Activated CD4-positive, alpha-beta T cell treated with anti-CD3 and anti-CD28 coated beads, Interleukin-2, amount 50 U/mL, for 48 hours (primary cell): ENCODE measurements at regions not wholly inside any gene's neighbourhood (a gene's known extent, or its start where the extent isn't known, plus 50 kb on each side); places are given as distances from the start of the nearest gene placed in this dataset.
"Not testable (repeated sequence)": the region's sequence is repeated elsewhere in the genome, so short reads cannot be mapped to it uniquely, and the experiment has no call there.

Source experiments
- DNase-seq, 2 experiments: peaks; one replicate each; pipeline ENCODE4 v3.0.0-alpha.2; 2020

- not testable (repeated sequence) for DNase-seq
Observed at GRCh38 chr4:9110700-9111099, 59.5 kb upstream of the FAM90A26 start.

- DNase-seq: not testable (repeated sequence)
Observed at GRCh38 chr4:9103148-9103524, 67.1 kb upstream of the FAM90A26 start.

- not testable (repeated sequence) for DNase-seq
Observed at GRCh38 chr4:9102471-9103147, 67.6 kb upstream of the FAM90A26 start.

- not testable (repeated sequence) for DNase-seq
Observed at GRCh38 chr4:9096330-9096729, 73.9 kb upstream of the FAM90A26 start.

- not testable (repeated sequence) for DNase-seq
Observed at GRCh38 chr4:9078796-9079195, 91.4 kb upstream of the FAM90A26 start.

GRCh38 chr4:9076974-9077373, 93.2 kb upstream of the FAM90A26 start:
- not testable (repeated sequence) for DNase-seq

- DNase-seq: not testable (repeated sequence)
Observed at GRCh38 chr4:9076486-9076885, 93.7 kb upstream of the FAM90A26 start.

- not testable (repeated sequence) for DNase-seq
Observed at GRCh38 chr4:9073371-9073770, 96.8 kb upstream of the FAM90A26 start.

- not testable (repeated sequence) for DNase-seq
Observed at GRCh38 chr4:9072521-9073220, 97.5 kb upstream of the FAM90A26 start.

GRCh38 chr4:9067923-9068322, 102.3 kb upstream of the FAM90A26 start:
- DNase-seq: not testable (repeated sequence)

GRCh38 chr4:9063612-9064011, 106.6 kb upstream of the FAM90A26 start:
- DNase-seq: not testable (repeated sequence)

GRCh38 chr4:9024866-9025265, 145.3 kb upstream of the FAM90A26 start:
- not testable (repeated sequence) for DNase-seq

GRCh38 chr4:9009792-9010191, 138.2 kb upstream of the HMX1 start:
- not testable (repeated sequence) for DNase-seq

GRCh38 chr4:9008407-9008806, 136.8 kb upstream of the HMX1 start:
- not testable (repeated sequence) for DNase-seq

GRCh38 chr4:9001153-9001552, 129.5 kb upstream of the HMX1 start:
- DNase-seq: peak; percentile 0 to 4

- peak; percentile 57 to 60 for DNase-seq
Observed at GRCh38 chr4:9000505-9001001, 128.9 kb upstream of the HMX1 start.

- DNase-seq: not testable (repeated sequence)
Observed at GRCh38 chr4:8992981-8993380, 121.3 kb upstream of the HMX1 start.

GRCh38 chr4:8991449-8991848, 119.8 kb upstream of the HMX1 start:
- not testable (repeated sequence) for DNase-seq

- DNase-seq: not testable (repeated sequence)
Observed at GRCh38 chr4:8990341-8990740, 118.7 kb upstream of the HMX1 start.

GRCh38 chr4:8985786-8986185, 114.1 kb upstream of the HMX1 start:
- not testable (repeated sequence) for DNase-seq

- not testable (repeated sequence) for DNase-seq
Observed at GRCh38 chr4:8984641-8985040, 113.0 kb upstream of the HMX1 start.

- not testable (repeated sequence) for DNase-seq
Observed at GRCh38 chr4:8983921-8984320, 112.3 kb upstream of the HMX1 start.

GRCh38 chr4:8976466-8977128, 105.0 kb upstream of the HMX1 start:
- DNase-seq: not testable (repeated sequence)
